ENCODE measurements at regions not wholly inside any gene's neighbourhood (a gene's known extent, or its start where the extent isn't known, plus 50 kb on each side); places are given as distances from the start of the nearest gene placed in this dataset.
"Not testable (repeated sequence)": the region's sequence is repeated elsewhere in the genome, so short reads cannot be mapped to it uniquely, and the experiment has no call there.

DNA sequence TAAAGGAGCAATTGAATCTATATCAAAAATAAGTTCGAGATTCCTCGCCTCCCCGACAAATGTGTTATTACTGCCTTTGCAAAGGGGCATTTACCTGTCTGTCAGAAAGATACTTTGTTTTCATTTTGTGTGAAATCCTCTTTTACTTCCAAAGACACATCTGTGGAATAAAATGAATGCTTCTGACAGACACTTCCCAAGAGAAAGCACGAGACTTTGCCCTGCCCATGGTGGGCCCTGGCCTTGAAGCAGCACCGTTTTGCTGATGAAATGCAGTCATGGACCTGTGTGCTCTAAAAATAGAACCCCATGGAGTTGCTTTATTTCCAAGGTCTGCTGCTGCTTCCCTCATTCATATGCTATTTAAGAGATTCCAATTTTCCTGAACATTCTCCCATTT is 85.9 kb upstream of the USP47 start:
- no peak for DNase-seq

GRCh38 chr11:11752679-11753078 is 89.1 kb upstream of the USP47 start:
- DNase-seq, result no peak

DNA sequence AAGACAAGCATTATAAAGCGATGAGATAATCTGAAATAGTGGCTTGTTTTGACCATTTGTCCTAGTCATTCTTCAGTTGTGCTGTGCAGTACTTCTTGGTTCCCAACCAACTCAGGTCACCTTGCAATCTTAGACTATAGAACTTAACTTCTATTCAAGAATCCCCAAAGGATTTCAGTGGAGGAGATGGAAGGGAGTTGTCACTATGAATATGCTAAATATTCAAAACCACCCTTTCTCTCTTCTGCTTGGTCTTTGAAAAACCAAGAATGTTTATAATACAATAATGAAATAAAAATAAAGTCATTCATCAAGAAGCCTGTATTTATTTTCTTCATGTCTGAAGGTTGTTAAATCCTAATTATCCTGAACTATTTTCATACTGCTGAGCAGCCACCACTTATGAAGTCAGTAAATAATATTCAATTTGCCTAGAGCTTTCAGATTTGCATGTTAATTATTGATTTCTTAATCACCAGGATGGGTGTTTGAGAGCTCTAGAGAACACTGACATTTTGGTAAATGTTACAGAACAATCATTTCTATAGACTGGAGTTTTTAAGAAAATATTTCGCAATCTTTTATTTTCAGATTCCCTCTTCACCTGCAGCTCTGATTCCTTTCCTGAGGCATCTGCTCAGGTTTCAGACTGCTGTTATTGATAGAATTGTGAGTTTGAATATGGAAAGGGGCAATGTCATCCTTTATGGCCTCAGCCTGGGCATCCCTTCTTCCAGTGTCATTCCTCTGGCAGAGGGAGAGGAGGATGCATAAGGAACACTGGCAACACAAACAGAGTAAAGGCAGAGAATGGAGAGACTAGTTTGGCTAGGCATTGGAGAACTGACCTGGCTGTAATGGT is 91.5 kb upstream of the USP47 start:
- DNase-seq, result no peak

DNA sequence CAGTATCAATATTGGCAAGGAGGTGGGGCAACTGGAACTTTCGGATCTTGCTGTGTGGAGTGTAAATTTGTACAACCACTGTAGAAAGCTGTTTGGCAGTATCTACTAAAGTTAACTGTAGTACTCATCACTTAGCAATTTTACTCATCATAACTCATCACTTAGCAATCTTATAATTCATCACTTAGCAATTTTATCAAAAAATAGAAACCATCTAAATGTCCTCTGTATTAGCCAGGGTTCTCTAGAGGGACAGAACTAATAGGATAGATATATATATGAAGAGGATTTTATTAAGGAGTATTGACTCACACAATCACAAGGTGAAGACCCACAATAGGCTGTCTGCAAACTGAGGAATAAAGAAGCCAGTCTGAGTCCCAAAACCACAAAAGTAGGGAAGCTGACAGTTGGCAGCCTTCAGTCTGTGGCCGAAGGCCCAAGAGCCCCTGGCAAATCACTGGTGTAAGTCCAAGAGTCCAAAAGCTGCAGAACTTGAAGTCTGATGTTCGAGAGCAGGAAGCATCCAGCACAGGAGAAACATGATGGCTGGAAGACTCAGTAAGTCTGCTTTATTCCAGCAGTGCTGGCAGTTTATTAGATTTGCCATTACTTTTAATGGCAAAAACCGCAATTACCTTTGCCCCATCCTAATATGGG is 92.9 kb upstream of the USP47 start:
- DNase-seq, result no peak

GRCh38 chr11:11747570-11747969 is 94.2 kb upstream of the USP47 start:
- no peak for DNase-seq

- DNase-seq, result no peak
Observed at GRCh38 chr11:11746449-11746848, 95.3 kb upstream of the USP47 start.

- no peak for DNase-seq
Observed at GRCh38 chr11:11743216-11743615, 98.6 kb upstream of the USP47 start.

DNA sequence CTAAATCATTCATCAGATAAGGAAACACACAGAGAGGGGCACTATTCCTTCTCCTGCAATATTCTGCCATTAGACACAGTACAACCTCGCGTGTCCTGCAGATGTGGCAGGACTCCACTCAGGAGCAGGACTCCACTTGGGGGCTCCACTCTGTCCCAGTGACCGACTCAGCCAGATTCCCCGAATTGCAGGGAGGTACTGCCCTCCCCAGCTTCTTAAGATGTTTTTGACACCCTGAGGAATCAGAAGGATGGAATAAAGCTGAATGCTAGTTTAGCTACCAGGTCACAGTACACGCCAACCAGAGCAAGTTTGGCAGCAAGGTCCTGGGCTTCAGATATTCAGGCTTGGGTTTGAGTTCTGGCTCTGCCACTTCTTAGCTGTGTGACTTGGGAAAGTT is 99.3 kb upstream of the USP47 start:
- no peak for DNase-seq

GRCh38 chr11:11740836-11741235 is 100.9 kb upstream of the USP47 start:
- DNase-seq, result no peak

DNA sequence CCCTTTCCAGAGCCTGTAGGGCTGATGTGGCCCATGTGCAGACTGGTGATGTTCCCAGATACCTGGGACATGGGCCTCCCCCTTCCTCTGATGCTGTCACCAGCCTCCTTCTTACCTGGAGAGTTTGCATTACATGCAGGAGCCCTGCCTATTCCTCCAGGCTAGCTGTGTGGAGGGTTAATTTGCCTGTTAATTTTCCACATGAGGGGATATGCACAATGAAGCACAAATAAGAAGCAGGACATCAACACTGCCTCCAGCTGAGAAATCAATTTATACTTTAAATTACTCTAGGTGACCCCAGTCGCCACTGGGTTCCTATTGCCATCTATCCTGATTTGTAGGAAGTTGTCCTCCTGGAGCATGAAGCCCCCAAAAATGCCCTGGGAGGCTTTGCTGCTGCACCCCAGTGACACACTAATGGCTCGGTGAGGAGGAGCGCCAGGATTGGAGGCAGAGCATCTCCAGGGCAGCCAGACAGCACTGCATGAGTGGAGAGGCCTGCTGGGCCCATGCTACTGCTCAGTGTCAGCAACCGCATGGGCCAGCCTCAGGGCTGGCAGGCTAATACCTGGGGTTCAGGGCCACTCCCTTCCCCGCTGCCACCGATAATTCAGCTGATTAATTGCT is 101.6 kb upstream of the USP47 start:
- DNase-seq, result no peak

- DNase-seq, result no peak
Observed at GRCh38 chr11:11738370-11738769, 103.4 kb upstream of the USP47 start.

DNA sequence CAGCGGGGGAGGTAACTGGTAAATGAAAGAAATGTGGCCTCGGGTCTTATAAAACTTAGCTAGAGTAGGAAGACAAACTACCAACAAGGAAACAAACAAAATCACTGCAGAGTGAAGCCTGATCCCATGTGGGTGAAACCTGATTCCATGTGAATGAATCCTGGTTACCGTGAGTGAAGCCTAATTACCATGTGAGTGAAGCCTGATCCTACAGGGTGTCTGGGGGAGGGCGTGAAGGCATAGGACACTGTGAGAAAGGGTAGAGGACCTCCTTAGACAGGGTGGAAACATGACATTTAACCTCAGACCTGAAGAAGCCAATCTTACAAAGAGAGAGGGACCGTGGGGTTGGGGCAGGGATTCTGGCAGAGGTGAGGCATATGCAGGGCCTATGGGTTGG is 106.2 kb upstream of the USP47 start:
- DNase-seq, result no peak

DNA sequence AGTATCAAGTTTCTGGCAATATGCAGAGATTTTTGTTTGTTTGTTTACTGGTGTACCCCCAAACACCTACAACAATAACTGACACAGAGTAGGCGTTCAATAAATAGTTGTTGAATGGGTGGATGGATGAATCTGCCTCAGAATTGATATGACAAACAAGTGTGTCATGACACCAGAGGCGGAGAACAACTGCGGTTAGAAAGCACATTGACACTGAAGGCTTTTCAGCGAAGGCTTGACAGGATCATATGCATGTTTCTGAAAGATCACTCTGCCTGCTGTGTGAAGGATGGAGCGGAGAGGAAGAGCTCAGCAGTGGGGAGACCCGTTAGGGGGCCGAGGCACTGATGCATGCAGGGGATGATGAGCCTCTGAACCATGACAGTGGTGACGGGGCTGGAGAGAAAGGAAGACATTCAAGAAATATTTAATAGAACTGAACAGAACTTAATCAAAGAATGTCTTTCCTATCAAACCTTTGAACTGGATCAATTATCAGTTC is 108.5 kb upstream of the USP47 start:
- DNase-seq, result no peak

GRCh38 chr11:11732116-11732515 is 109.7 kb upstream of the USP47 start:
- no peak for DNase-seq

DNA sequence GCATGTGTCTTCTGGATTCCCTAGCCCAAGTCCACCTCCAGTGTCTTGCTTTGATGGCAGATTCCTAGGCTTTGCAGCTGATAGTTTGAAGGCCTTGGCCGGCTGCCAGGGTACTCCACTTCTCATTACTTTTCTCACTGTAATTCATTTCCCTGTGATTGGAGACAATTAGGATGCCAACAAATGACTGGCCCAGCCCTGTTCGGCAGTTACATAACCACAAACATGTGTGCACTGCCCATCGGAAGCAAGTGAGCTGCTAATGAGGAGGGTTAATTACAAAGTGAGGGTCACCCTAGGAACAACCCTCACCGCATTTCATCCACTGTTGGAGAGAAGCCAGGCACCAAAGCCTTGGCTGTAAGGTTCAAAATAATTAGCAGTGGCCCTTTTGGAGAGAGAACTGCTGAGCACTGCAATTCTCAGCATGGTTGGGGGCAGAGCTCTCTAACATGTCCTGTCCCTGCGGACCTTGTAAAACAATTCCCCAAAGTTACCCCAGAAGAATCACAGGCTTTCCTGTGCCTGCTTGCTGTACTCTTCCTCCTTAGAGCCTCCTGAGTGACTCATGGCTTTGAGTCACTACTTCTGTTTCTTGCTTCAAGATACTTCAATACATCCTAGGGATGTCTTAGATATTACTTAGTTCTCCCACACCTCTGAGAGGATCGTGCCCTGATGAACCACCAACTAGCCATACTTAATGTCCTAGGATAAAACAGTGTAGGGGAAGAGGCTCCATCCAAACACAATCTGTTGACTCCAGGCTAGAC is 109.7 kb upstream of the GALNT18 start:
- no peak for DNase-seq

DNA sequence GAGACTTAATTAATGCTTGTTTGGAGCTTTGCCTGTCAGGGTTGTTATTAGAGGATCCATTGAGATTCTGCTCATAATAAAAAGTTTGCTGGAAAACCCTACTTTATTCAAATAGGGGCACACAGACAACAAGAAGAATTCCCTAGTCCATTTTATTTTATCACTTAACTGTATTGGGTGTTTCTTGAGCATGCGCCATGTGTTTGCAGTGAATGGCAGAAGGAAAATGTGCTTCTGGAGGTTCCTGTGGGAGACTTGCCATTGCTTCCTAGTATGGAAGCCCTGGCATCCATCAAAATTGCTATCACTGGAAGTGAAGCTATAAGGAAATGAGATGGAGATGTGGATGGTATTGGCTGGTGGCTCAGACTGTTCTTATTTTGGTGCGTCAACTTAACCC is 106.6 kb upstream of the GALNT18 start:
- no peak for DNase-seq

- no peak for DNase-seq
Observed at GRCh38 chr11:11725438-11725837, 103.6 kb upstream of the GALNT18 start.

DNA sequence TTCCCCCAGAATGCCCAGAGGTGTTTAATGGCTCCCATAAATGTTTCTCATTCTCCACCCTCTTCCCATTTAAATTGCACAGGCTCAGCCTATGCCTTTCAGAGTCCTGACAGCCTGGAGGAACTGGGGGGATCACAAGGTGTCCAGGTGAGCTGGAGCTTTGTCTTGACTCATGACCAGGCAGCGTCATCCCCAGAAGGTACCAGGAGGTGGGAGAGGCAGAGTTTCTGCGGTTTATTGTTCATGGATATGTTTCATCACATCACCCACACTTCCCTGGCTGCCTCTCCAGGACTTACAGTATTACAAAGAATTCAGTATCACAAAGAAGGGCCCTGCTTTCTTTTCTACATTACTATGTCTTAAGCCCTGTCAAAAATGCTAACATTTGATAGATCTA is 103.2 kb upstream of the GALNT18 start:
- DNase-seq, result no peak

DNA sequence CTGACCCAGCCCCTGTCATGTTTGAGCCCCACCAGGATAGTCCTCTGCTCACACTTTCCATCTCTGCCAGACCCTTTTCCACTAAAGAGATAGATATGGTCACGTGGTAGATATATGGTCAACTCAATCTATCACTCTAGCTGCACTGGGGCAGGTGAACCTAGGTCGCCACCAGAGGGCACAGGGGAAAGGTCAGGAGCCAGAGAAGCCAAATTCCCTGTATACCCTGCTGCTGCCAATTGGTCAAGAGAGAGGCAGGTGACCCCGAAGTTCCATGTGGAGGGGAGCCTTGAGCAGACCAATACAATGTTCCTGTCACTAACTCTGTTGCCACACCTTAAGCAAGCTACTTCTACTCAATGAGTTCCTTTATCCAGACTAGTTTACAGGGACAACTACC is 101.1 kb upstream of the GALNT18 start:
- DNase-seq, result no peak

GRCh38 chr11:11722246-11722645 is 100.4 kb upstream of the GALNT18 start:
- no peak for DNase-seq

DNA sequence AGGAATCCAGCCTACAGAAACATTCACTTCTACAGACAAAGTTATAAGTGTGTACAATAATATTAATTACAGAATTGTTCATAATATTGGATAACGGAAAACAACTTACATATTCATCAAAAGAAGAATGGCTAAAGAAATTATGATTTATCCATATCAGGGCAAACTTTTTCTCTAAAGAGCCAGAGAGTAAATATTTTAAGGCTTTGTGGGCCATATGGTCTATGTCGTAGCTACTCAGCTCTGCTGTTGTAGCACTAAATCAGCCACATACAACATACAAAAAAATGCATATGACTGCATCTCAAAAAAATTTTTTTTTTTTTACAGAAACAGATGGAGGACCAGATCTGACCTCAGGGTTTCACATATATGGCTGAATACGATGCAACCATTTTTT is 96.7 kb upstream of the GALNT18 start:
- DNase-seq, result no peak

- no peak for DNase-seq
Observed at GRCh38 chr11:11717064-11717725, 95.4 kb upstream of the GALNT18 start.

DNA sequence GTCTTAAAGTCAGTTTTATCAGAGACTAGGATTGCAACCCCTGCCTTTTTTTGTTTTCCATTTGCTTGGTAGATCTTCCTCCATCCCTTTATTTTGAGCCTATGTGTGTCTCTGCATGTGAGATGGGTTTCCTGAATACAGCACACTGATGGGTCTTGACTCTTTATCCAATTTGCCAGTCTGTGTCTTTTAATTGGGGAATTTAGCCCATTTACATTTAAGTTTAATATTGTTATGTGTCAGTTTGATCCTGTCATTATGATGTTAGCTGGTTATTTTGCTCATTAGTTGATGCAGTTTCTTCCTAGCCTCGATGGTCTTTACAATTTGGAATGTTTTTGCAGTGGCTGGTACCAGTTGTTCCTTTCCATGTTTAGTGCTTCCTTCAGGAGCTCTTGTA is 93.3 kb upstream of the GALNT18 start:
- not testable (repeated sequence) for DNase-seq
